Activated CD4-positive, alpha-beta T cell treated with anti-CD3 and anti-CD28 coated beads, Interleukin-10, Interleukin-2, amounts not matched to agents 100 ng/mL and 50 ng/mL, durations not matched to agents 16 hours and 8 hours (primary cell): ENCODE measurements at regions not wholly inside any gene's neighbourhood (a gene's known extent, or its start where the extent isn't known, plus 50 kb on each side); places are given as distances from the start of the nearest gene placed in this dataset.
"Not testable (repeated sequence)": the region's sequence is repeated elsewhere in the genome, so short reads cannot be mapped to it uniquely, and the experiment has no call there.

ENCODE experiments used
- DNase-seq: peaks from one replicate; pipeline ENCODE4 v3.0.0-alpha.2; 2020

DNA sequence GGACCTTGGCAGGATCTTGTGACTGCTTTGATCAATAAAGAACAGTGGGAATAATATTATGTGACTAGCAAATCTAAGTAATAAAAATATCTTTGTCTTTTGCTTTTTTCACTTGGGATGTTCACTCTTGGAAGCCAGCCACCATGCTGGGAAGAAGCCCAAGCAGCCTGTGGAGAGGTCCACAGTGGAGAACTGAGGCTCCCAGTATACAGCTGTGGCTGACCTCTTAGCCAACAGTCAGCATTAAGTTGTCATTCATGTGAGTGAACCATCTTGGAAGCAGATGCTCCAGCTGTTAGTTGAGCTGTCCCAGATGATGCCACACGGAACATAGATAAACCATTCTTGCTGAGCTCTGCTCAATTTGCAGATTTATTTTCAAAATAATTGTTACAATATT, 160.0 kb downstream of the OSR1 start:
- DNase-seq: no peak

DNA sequence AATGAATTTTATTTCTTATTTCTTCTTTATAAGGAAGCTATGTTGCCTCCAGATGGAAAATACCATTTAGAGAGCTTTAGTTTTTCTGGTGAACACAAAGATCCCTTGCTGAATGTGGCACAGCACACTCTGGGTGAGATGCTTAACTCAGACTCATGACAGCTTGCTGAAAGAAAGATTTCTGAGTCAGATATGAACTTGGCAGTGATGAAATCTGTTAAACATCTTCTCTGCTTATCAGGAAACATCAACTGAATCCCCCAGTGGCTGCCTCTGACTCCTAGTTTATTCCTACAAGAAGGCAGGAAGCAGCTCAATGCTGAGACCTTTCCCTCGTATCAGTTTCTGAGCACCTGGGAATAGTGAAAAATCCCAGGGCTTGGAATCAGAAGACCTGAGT, 162.8 kb downstream of the OSR1 start:
- no peak for DNase-seq

DNA sequence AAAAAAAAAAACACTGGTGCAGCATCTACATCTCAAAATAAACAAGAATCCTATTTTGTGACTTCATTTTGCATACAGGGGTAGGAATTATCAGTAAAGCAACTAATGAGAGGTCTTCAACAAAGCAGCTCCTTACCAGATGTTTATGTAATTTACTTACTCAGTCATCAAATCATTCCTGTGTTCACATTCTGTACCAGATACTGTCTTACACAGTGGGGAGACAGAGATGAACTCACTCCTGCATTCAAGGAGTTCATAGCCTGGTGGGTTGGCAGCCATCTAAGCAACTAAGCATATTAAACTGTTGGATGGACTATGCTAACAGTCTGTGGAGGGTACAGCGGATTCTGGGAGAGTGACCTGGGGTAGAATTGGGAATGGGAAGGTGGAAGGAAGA, 169.0 kb downstream of the OSR1 start:
- DNase-seq: no peak

DNA sequence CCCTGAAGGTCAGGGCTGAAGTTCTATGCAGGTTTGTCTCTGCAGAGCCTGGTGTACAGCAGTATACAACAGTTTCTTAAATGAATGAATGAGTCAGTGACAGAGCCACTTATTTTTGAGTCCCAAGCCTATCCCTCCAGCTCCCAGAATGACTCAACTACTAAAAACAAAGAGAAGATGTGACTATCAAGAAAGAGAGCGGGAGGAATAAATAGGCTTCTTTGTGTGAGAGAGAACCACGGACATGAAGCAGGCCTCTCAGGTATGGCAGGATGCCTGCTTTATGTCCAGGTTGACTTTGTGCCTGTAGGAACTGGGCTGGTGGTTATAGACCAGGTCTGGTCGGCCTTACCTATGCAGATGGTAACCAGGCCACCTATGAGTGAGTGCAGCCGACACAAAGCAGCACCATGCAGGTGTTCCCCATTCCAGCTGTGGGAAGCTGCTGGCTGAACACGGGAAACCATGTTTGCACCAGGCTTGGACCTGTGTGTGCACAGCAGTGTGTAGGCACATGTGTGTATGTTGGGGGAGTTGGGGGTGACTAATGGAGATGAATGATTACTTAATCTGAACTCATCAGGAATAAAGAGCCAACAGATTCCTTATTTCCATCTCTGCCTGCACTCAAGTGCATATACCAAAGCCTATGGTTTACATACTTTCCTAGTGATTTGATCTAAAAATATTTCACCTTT, 171.0 kb downstream of the OSR1 start:
- no peak for DNase-seq

DNA sequence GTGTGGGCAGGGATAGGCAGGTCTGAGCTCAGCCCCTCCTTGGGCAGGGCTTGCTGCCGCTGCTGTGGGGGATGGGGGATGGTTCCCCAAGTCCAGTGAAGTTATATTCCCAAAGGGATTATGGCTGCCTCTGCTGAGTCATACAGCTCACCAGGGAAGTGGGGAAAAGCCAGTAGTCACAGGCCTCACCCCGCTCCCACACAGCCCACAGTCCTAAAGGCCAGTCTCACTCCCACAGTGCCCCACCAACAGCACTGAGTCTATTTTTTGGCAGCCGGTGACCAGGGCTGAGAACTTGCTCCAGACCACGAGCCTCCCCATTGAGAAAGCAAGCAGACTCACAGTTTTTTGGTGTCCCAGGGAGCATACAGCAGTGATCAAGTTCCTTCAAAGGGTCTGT, 173.3 kb downstream of the OSR1 start:
- no peak for DNase-seq

DNA sequence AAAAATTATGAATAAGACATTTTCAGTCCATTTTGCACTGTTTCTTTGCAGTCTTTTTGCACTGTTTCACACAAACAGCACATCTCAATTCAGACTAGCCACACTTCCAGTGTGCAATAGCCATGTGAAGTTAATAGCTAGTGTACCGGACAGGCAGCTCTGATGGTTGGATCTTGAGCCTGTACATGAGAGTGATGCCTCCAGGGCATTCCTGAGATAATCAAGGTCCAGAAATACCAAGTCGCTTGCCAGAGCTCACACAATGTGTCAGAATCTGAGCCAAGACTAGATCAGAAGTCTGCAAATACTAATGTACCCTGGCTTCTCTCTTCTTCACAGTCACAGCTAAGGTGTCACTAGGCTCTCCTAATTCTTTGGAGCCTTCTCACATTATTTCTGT, 180.2 kb downstream of the OSR1 start:
- DNase-seq: no peak

DNA sequence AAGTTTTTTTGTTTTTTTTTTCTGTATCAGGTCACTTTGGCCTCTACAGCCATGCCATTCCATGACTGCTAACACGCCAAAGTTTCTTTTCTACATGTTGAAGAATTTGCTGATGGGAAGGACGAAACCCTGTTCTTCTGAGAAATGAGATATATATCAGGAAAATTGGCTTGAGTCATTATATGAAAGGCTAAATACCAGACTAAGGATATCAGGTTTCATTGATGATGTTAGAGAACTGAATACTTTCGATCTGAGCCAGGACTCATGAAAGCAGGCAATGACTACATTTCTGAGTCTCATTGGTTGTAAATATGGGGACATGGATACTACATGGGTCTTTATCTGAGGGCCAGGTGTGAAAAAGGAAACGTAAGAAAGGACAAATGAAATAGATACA, 181.4 kb downstream of the OSR1 start:
- peak; percentile 0 for DNase-seq

DNA sequence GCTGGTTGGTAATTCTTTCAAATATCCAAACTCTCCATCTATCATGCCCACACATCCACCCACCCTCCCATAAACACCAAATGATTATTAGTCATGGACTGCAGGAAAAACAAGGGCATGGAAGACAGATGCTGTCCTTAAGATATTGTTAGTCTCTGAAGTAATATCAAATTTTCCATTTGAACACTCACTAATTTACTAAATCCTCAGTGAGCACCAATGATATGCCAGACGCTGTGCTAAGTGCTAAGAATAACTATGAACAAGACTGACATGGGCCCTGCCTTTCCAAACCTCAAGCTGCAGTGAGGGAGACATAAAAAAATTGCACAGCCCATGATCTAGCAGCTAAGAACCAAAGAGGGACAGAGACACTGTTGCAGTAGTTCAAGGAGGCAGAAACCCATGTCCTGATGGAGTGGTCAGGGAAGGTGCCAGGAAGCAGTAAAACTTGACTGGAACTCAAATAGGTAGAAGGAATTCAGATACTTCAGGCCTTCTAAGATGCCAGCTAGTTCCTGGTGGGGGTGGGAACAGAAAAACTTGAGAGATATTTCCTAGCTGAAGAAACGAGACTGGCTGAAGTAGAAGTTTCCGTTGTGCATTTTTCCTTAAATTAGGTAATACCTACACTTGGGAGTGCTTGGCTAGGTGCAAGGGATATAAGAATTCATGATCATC, 182.1 kb downstream of the OSR1 start:
- no peak for DNase-seq

DNA sequence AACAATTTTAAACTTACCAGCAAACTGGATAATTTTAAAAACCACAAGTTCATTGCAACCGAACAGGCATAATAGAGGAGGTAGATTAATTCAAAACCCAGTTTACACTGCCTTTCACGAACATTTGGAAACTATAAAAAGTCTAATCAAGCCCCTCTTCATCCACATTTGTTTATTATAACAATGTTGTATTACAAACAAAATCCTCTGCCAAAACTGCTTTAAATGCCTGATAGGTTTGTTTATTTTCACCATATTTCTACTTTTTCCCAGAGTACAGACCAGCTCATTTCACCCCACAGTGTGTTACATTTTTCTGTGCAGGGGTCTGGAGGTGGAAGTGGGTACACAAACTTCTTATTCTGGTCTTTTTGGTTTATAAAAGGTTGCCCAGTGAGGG, 184.2 kb downstream of the OSR1 start:
- DNase-seq: no peak

DNA sequence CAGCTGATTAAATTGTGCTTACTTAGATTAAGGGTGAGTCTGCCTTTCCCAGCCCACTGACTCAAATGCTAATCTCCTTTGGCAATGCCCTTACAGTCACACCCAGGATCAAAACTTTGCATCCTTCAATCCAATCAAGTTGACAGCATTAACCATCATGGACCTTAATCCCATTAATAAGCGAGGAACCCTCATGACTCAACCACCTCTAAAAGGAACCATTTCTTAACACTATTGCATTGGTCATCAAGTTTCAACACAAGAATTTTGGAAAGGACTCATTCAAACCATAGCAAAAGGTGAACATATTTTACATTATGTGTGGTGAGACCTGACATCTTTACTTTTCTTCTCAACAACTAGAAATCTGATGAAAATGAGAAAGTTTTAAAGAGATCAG, 187.0 kb downstream of the OSR1 start:
- DNase-seq: no peak

DNA sequence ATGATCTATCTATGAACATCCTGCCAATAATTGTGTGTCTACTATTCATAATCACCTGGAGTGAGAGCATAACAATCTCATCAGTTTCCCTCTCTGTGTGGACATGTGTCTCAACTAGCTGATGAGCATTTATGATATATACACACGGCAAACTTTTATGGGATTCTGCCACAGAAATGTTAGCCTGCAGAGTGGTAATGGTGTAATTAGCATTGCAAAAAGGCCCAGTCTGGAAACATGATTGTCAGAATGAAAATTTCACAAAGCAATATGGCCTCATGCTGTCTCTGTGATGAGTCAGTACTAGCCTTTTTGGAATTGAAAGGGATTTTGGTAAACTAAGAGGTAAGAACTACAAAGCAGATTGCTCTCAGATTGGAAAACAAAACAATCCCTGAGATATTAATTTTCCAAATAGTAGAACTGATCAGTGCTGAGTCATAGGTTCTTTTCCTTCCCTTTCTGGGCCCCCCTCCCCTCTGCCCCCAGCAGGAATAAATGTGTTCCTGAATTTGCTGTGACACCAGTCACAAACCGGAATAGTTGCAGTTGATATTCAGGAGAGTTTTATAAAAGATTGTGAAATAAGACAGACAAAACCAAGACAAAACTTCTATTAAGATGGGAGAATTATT, 189.2 kb downstream of the OSR1 start:
- DNase-seq: no peak

DNA sequence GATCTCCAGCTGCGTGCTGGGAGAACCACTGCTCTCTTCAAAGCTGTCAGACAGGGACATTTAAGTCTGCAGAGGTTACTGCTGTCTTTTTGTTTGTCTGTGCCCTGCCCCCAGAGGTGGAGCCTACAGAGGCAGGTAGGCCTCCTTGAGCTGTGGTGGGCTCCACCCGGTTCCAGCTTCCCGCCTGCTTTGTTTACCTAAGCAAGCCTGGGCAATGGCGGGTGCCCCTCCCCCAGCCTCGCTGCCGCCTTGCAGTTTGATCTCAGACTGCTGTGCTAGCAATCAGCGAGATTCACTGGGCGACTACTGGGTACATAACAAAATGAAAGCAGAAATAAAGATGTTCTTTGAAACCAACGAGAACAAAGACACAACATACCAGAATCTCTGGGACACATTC, 194.3 kb downstream of the OSR1 start:
- DNase-seq: not testable (repeated sequence)

DNA sequence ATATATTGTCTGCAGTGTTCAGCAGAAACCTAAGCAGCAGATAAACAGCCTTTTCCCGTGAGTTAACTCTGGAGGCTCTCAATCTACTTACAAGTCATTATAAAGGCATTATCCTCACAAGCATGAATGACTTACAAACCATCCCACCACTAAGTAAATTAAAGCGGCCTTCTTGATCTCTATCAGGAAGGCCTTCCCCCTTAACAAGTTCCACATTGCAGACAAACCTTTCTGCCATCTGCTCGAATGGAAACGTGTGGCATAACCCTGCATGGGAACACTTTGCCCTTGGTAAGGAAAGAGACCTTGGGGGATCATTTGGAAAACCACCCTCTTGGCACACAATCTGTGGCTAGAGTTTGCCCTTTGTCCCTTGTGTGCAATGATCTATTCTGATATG, 199.5 kb downstream of the OSR1 start:
- no peak for DNase-seq

DNA sequence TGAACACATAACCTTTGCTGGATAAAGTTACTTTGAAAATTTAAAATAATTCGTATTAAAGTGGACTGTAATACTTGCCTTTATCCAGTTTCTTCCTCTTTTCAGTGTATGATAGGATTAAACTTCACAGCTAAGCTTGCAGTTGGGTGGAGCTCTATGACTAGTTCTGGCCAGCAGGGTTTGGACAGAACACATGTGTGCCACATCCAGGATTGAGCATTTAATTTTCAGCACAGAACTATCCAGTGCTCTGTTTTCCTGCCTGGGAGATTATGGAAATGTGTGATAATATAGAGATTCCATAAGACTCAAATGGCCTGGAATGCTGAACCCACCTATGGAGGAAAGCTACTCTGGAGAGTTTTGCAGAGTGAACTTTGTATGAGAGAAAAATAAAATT, 200.2 kb downstream of the OSR1 start:
- no peak for DNase-seq

DNA sequence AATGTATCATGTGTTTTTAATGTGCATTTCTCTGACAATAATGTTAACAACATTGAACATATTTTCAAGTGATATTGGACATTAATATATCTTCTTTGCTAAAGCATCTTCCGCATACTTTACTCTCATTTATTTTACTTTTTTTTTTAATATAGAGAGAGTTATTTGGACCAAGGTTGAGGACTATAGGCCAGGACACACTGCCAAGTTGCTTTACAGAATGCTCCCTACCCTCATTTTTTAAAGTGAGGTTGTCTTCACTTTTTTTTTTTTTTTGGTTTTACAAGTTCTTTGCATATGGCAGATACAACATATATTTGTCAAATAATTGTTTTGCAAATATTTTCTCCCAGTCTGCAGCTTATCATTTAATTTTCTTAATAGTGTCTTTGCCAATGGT, 201.8 kb downstream of the OSR1 start:
- no peak for DNase-seq

DNA sequence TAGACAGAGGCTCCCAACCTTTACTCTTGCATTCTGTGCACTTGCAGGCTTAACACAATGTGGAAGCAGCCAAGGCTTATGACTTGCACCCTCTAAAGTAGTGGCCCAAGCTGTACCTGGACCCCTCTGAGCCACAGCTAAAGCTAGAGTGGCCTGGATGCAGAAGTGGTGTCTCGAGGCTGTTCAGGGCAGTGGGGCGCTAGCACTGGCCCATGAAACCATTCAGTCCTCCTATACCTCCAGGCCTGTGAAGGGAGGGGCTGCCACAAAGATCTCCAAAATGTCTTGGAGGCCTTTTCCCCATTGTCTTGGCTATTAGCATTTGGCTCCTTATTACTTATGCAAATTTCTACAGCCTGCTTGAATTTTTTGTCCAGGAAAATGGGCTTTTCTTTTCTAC, 207.7 kb downstream of the OSR1 start:
- no peak for DNase-seq

DNA sequence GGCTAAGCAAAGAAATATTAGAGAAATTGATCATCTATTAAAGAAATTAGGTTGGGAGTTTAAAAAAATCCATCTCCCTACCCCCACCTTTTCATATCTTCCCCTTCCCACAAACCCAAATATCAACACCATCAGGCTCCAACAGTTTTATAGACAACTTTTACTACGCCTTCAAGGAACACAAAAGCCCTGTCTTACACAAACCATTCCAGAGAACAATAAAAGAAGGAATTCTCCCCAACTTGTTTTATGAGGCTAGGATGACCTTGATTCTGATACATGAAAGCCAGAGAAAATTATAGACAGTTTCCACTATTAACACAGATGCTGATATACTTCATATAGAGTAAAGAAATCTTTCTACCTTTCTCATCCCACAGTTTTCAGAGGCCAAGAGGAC, 211.6 kb downstream of the OSR1 start:
- DNase-seq: no peak

DNA sequence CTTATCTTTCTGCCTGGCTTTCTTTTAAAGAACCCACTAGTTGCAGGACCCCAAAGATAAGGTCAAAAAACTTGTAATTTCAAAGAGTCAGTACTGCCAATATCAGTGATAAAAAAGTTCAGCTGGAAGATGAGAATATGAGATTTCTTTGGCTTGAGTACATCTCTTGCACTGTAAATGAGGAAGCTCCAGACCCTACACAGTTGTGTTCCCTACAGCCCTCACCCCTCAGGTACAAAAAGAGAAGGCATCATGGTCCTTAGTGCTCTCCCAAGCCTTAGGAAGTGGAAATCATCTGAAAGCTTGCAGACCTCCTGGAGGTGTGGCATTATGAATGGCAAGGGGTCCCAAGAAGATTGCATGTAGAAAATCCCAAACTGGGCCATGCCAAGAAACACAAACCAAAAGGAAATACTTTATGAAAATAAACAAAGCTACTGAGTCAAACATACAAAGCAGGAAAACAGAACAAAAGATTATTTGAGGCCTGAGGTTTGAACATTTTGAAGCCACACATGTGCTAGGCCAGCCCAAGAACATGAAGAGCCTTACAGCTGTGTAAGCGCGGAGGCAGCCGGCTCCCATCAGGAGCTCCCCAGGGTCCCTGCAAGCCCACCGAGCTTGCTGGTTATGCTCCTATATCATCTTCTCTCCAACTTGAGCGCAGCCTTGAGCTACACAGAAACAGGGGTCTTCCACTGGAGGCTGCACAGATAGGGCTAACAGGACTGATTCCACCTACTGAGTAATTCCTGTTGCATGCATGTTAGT, 217.0 kb downstream of the OSR1 start:
- no peak for DNase-seq

DNA sequence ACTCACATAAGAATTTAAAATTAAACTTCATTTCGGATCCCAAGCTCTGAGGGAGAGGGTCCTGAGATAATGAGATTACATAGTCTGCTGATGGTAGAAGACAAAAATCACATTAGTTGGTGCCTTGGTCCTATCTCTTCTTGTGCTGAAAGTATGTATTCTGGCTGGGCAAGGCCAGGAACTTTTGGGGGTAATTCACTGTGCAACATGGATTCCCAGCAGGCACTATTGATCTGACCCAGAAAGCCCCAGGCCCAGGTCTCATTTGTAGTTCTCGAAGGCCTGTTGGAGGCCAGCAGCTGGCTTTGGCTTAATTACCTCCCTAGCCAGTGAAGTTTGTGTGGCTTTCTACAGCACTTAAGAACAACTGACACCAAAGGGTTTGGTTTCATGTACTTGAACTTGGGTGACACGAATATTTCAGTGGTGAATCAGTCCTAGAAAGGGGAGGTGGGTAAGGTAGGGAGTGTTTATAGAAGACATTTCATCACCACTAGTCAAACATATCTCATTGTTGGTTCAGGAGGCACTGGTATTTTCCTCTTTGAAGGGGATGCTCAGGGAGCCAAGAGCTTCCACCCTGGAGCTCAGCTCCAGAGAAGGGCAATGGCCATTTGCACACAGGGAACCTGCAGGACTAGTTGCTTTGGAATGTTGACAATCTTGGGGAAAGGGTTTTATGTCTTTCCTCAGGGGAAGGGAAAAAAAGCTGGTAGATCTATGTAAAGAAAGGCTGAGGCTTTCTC, 217.8 kb downstream of the OSR1 start:
- no peak for DNase-seq

DNA sequence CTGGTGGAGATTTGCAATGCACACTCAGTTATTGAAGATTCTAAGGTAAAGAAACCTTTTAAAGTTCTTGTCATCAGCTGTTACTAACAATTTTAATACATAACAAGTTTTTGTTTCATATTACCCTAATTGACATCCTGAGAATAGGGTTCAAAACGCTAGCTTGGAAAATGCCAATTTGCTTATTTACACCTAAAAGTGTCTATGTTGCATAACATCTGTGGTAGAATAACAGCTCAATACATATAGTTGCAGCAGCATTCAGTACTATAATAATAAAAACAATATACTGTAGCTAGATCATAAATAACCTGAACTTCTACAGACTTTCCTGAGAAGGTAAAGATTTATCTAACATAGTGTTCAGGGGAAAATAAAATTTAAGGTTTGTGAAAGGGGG, 219.0 kb downstream of the OSR1 start:
- DNase-seq: no peak

DNA sequence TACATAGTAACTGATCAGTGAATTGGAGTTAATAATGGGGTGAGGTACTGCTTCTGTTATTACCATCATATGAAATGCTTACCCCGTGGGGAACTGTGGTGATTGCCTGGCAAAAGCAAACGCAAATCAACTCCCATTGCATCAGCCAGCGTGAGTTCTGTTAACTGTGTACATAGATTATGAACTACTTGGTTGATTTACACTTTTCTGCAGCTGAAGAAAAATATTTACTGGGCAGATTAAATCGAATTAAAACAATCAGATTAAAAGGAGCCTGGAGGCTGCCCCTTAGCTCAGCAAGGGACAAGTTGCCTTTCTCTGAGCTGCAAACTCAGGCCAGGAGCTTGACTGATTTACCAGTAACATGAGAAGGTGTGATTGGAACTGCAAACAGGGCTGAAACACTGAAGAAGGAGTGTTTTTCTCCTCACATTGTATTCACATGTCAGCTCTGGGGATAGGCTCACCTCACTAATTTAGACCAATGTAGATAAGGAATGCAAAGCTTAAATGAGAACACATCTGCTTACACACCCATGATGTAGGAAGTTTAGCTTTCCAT, 220.1 kb downstream of the OSR1 start:
- no peak for DNase-seq

DNA sequence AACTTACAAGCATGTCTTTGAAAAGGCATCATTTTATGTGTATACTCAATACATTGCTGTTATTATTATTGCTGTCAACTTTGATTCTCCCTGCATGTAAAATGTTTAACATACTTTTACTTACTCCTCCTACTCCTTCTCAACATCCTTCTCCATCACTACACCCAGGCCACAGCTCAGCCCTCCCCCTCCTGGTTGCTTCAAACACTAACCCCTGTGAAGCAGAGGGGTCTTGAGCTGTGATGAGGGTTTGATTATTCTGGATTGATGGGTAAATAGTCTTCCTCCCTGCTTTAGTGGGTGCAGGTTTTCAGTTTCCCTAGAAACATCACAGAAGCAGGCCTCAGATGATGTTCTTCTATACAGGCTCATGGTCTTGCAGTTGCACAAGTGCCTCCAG, 221.0 kb downstream of the OSR1 start:
- no peak for DNase-seq

DNA sequence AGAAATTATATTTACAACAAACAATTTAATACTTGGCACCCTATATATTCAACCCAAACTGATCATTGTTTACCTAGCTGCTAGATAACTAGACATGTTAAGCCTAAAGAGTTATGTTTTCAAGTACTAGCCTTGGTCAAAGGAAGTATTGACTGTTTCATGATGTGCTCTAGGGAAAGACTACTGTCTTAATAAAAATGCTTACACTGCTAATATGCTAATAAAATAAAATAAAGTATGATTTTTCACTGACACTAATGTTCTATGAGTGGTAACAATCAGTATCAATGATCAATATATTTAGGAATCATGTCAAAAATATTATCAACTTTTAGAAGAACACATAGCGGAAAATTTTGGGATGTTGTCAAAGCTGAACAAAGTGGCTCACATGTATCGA, 225.5 kb downstream of the OSR1 start:
- no peak for DNase-seq
